HFFc6 (cell line): ENCODE measurements at regions not wholly inside any gene's neighbourhood (a gene's known extent, or its start where the extent isn't known, plus 50 kb on each side); places are given as distances from the start of the nearest gene placed in this dataset.
"Not testable (repeated sequence)": the region's sequence is repeated elsewhere in the genome, so short reads cannot be mapped to it uniquely, and the experiment has no call there.

ENCODE experiments used
- DNase-seq: peaks from one replicate; pipeline ENCODE4 v3.0.0-alpha.2; 2018
- H3K27ac Mint-ChIP-seq: 2 replicates; pipeline ENCODE4 v1.8.0; 2020; ENCODE audit warnings: mild to moderate bottlenecking, mixed read lengths
- H3K27me3 Mint-ChIP-seq: 2 replicates; pipeline ENCODE4 v1.8.0; 2021; ENCODE audit warnings: mild to moderate bottlenecking, moderate library complexity, mixed read lengths; ENCODE audit not compliant: insufficient read depth
- H3K36me3 Mint-ChIP-seq: 2 replicates; pipeline ENCODE4 v1.8.0; 2021; ENCODE audit warnings: low read depth, mixed read lengths
- H3K4me1 Mint-ChIP-seq: 2 replicates; pipeline ENCODE4 v1.8.0; 2020; ENCODE audit warnings: low read depth, mixed read lengths
- H3K4me3 Mint-ChIP-seq: 2 replicates; pipeline ENCODE4 v1.8.0; 2020; ENCODE audit warnings: mild to moderate bottlenecking, moderate library complexity, mixed read lengths
- H3K9me3 Mint-ChIP-seq: 2 replicates; pipeline ENCODE4 v1.8.0; 2020; ENCODE audit warnings: mild to moderate bottlenecking, mixed read lengths
- TF ChIP-seq, protein P1 (sequence below): fragments of 200-600 bp; sonication (generic); IDR thresholded peaks from 2 replicates; pipeline ENCODE4 v1.5.0; 2021; ENCODE audit warnings: antibody characterized with exemption, mild to moderate bottlenecking

DNA sequence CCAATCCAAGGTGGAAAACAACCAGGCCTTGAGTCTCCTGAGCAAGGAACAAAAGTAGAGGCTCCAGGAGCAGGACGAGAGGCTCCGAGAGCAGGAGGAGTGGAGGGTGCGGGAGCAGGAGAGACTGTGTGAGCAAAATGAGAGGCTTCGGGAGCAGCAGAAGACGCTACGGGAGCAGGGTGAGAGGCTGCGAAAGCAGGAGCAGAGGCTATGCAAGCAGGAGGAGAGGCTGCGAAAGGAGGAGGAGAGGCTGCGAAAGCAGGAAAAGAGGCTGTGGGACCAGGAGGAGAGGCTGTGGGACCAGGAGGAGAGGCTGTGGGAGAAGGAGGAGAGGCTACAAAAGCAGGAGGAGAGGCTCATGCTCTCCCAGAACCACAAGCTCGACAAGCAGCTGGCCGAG, 60.3 kb upstream of the UBE2Q2 start:
- H3K9me3 Mint-ChIP-seq, result no peaks in the 10 kb centered on the region
- DNase-seq, result no peak
- no peaks in the 10 kb centered on the region; the same call in 1 of the 2 replicates for H3K4me1 Mint-ChIP-seq
- no peak overlapping the region for H3K4me3 Mint-ChIP-seq
- peaks cover 64% of the 10 kb centered on the region for H3K27me3 Mint-ChIP-seq
- H3K27ac Mint-ChIP-seq, result no peak overlapping the region
- TF ChIP-seq, protein P1, sequence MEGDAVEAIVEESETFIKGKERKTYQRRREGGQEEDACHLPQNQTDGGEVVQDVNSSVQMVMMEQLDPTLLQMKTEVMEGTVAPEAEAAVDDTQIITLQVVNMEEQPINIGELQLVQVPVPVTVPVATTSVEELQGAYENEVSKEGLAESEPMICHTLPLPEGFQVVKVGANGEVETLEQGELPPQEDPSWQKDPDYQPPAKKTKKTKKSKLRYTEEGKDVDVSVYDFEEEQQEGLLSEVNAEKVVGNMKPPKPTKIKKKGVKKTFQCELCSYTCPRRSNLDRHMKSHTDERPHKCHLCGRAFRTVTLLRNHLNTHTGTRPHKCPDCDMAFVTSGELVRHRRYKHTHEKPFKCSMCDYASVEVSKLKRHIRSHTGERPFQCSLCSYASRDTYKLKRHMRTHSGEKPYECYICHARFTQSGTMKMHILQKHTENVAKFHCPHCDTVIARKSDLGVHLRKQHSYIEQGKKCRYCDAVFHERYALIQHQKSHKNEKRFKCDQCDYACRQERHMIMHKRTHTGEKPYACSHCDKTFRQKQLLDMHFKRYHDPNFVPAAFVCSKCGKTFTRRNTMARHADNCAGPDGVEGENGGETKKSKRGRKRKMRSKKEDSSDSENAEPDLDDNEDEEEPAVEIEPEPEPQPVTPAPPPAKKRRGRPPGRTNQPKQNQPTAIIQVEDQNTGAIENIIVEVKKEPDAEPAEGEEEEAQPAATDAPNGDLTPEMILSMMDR, result no peak
- no peaks in the 10 kb centered on the region for H3K36me3 Mint-ChIP-seq

DNA sequence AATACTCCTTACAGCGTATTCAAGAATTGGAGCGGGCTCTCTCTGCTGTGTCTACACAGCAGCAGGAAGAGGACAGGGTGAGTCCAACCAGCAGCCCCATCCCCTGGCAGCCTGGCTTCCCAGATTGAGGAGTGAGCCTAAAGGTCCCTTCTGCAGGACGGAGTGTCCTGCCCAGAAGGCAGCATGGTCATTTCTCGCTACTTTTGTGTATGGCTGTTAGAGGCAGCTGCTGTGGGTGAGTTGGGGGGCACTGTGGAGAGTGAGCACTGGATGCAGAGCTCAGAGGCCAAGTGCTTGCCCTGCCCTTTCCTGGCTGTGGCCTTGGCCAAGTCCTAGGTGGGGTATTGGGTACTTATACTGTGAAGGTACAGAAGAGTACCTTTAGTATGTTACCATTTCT, 62.3 kb upstream of the UBE2Q2 start:
- H3K9me3 Mint-ChIP-seq, result not testable (repeated sequence)
- peaks cover 51% of the 10 kb centered on the region for H3K27me3 Mint-ChIP-seq

DNA sequence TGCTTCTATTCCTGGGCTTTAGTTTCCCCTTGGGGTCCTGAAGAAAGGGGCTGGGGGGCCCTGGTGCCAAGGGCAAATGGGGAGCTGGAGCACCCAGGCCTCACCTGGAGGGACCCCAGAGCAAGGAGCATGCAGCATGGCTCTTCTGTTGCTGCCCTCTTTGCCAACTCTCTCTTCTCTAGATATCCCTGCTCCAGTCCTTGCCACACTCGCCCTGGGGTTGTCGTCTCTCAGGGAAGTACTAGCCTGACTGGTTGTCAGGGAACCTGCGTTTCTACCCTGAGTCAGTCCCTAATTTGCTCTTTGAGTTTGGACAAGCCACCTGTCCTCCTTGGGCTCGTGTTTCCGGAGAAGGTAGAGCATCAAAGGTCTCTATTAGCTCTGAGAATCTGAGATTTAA, 63.7 kb upstream of the UBE2Q2 start:
- TF ChIP-seq, protein P1, result no peak
- Mint-ChIP-seq H3K27ac (no peak overlapping the region), H3K36me3 (no peaks in the 10 kb centered on the region), H3K9me3 (no peaks in the 10 kb centered on the region), H3K4me1 (peaks cover 25% of the 10 kb centered on the region), H3K27me3 (peaks cover 43% of the 10 kb centered on the region), H3K4me3 (no peak overlapping the region)
- no peak for DNase-seq

More for the DNA sequence above, 62.3 kb upstream of the UBE2Q2 start:
- DNase-seq, H3K4me3 Mint-ChIP-seq, H3K36me3 Mint-ChIP-seq, H3K27ac Mint-ChIP-seq: not testable (repeated sequence)
- peaks cover 19% of the 10 kb centered on the region for H3K4me1 Mint-ChIP-seq

DNA sequence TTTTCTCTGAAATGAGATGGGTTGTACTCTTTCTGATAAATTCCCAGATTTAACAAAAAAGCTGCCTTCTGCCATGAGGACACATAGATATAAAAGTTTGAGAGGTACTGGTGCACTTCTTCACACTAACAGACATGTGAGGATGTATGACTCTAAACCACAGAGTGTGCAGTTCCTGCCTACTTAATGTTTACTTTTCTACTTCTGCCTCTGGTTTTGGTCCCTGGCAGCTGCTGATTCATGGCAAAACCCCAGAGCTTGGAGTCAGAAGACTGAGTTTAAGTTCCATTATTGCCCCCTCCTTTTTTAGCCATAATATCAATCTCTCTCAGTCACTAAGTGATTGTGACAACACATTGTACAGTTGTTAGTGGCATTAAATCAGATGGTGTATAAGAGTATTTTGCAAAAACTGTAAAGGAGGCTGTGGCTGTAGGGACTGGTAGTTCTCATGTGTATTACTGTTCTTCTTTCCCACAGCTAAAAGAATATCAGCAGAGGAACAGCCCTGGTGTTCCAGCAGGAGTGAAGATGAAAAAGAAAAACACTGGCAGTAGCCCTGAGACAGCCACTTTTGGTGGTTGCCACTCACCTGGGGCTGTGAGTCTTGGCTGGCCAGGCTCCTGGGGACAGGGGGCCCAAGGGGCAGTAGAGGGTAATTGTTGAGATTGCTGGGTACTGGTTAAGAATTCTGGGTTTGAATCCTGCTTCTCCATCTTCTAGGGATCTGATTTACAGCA, 64.4 kb upstream of the CSPG4 start:
- not testable (repeated sequence) for H3K9me3 Mint-ChIP-seq, H3K36me3 Mint-ChIP-seq
- peak overlapping the region; percentile 62; the same call in 1 of the 2 replicates for H3K4me3 Mint-ChIP-seq
- H3K4me1 Mint-ChIP-seq, result peaks cover 25% of the 10 kb centered on the region
- peak overlapping the region; percentile 47 for H3K27ac Mint-ChIP-seq
- peak; percentile 70 for DNase-seq
- peaks cover 36% of the 10 kb centered on the region for H3K27me3 Mint-ChIP-seq

DNA sequence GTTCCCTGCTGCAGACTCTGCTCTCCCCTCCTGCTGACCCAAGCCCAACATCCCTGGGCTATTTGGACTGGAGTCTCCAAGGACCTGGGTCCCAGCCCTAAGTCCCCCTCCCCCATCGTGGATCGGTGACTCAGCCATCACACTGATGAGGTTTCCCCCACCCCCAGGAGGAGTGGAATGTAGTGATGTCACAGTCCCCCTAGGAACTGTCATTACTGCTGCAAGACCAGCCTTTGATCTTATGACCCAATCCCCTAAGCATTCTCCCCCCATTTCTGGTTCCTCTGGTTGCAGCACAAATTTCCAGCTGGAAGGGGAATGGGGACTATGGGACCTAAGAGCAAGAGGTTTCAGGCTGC, 63.4 kb upstream of the CSPG4 start:
- TF ChIP-seq, protein P1, result no peak
- H3K27ac Mint-ChIP-seq, result peak overlapping the region; percentile 47
- no peaks in the 10 kb centered on the region for H3K36me3 Mint-ChIP-seq
- DNase-seq, result peak; percentile 3
- H3K27me3 Mint-ChIP-seq, result peaks cover 28% of the 10 kb centered on the region
- H3K4me1 Mint-ChIP-seq, result peaks cover 25% of the 10 kb centered on the region
- peak overlapping the region; percentile 62 for H3K4me3 Mint-ChIP-seq
- H3K9me3 Mint-ChIP-seq, result no peaks in the 10 kb centered on the region

DNA sequence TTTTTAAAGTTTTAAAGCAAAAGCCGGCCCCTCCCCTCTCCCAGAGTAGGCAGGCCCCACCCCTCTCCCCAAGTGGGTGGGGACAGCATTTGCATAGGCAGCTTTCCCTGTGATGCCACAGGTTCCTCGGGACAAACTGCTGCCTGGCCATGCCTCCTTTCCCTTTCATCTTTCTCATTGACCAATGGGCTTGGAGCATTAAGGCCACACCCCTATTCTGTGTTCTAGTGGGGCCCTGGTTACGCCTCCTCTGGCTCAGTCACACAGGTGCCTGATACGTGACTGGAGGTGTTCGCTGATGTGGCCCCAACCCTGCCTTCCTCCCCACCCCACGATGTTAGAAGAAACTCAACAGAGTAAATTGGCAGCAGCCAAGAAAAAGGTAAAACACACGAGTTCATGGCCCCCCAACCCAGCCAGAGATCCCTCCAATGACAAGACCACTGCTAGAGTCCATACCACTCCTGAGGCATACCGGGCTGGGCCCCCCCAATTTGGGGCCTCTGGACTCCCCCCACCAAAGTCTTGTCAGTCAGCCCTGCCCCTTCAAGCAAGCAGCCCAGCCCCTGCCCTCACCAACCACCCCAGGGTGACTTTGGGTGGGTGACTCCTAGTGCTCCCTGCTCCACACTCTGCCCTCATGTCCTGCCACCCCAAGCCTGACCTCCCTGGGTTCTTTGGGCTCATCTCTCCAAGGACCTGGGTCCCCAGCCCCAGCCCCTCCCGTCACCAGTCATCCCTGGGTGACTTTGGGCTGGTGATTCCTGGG, 62.8 kb upstream of the CSPG4 start:
- Mint-ChIP-seq H3K27me3 (peaks cover 23% of the 10 kb centered on the region), H3K4me3 (peak overlapping the region; percentile 62), H3K27ac (peak overlapping the region; percentile 20; the same call in 1 of the 2 replicates)

DNA sequence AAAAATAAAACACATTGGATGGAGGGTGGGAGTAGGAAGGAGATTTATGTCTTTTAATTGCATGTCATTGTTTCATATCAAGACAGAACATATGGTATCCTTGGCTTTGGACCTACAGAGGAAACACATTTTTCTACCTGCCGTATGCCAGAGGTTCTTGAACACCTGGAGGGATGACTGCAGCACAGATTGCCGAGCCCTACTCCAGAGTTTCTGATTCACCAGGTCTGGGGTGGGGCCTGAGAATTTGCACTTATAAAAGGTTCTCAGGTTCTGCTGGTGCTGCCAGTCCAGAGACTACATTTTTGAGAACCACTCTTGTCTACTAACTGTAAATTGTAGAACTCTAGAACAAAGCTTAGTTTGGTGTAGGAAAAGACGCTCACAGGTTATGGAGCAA, 61.3 kb upstream of the CSPG4 start:
- H3K4me3 Mint-ChIP-seq, H3K9me3 Mint-ChIP-seq, DNase-seq, H3K27ac Mint-ChIP-seq, H3K36me3 Mint-ChIP-seq: not testable (repeated sequence)
- Mint-ChIP-seq H3K4me1 (peaks cover 25% of the 10 kb centered on the region), H3K27me3 (peaks cover 12% of the 10 kb centered on the region)

More for the DNA sequence above, 62.8 kb upstream of the CSPG4 start:
- DNase-seq, result no peak
- Mint-ChIP-seq H3K36me3 (no peaks in the 10 kb centered on the region), H3K9me3 (no peaks in the 10 kb centered on the region), H3K4me1 (peaks cover 25% of the 10 kb centered on the region)
- TF ChIP-seq, protein P1, result no peak

DNA sequence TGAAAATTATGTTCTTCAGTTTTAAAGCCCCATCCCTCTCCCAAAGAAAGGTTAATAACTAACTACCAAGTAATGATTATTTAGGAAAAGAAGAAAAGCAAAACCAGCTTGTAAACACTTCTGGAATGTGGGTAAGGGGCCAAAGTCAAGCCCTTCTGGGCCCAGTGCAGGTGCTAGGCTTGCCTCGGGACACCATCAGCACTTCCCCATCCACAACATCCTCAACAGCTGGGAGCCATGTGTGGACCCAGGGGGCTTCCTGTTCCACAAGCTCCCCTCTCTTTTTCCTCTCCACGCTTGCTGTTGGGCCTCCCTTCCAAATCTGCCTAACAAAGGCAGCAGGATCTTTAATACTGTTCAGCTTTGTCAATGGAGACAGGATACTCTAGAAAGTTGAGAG, 58.4 kb upstream of the CSPG4 start:
- peaks cover 10% of the 10 kb centered on the region for H3K27me3 Mint-ChIP-seq
- H3K4me3 Mint-ChIP-seq, H3K36me3 Mint-ChIP-seq, H3K27ac Mint-ChIP-seq, DNase-seq, H3K4me1 Mint-ChIP-seq, H3K9me3 Mint-ChIP-seq: not testable (repeated sequence)
